SK-N-SH (cell line): ENCODE measurements at regions not wholly inside any gene's neighbourhood (a gene's known extent, or its start where the extent isn't known, plus 50 kb on each side); places are given as distances from the start of the nearest gene placed in this dataset.

Experiments used
- CTCF ChIA-PET: fragments of 300-600, 350-600 bp; formaldehyde crosslinking; extraction: SDS; loops from one replicate; lab custom pipeline; 2021; lab: Yijun Ruan, JAX
- POLR2A ChIA-PET: fragments of 350-600 bp; sonication (Branson Sonifier 250); formaldehyde crosslinking; extraction: SDS; loops from one replicate; lab custom pipeline; 2020; ENCODE audit warnings: antibody characterized with exemption, inconsistent platforms; lab: Yijun Ruan, JAX
- DNase-seq: peaks from one replicate; pipeline ENCODE4 v3.0.0; 2012
- H2AFZ ChIP-seq: fragments of 200-600 bp; sonication (generic); 2 replicates; pipeline ENCODE4 v1.8.1; 2016; ENCODE audit warnings: antibody characterized with exemption, mild to moderate bottlenecking, low read depth
- H3F3A ChIP-seq: fragments of 200-600 bp; sonication (generic); replicated peaks from 2 replicates; pipeline ENCODE3; 2016; ENCODE audit warnings: antibody characterized with exemption, mild to moderate bottlenecking; ENCODE audit not compliant: insufficient read depth
- H3K27ac ChIP-seq, 2 experiments: fragments of 200-500 bp in 1 of 2; fragments of 200-600 bp in 1 of 2; sonication (Bioruptor generic) in 1 of 2; sonication (generic), shearing (Covaris generic) in 1 of 2; 2 replicates each; pipeline versions ENCODE4 v1.5.1 to v1.6.1; 2014 to 2016; ENCODE audit warnings: low read depth in 2 of 2, inconsistent platforms in 1 of 2, low read length in 1 of 2, mild to moderate bottlenecking in 1 of 2, mixed read lengths in 1 of 2
- H3K27me3 ChIP-seq: fragments of 200-600 bp; sonication (generic), shearing (Covaris generic); 2 replicates; pipeline ENCODE4 v1.6.1; 2016; ENCODE audit warnings: mixed run types; ENCODE audit not compliant: insufficient read depth
- H3K36me3 ChIP-seq, 2 experiments: fragments of 200-500 bp in 1 of 2; fragments of 200-600 bp in 1 of 2; sonication (Bioruptor generic) in 1 of 2; sonication (generic) in 1 of 2; replicated peaks in 1 of 2; 2 replicates each; pipeline versions ENCODE3 to v1.5.1; 2014 to 2016; ENCODE audit warnings: low read length in 1 of 2, mild to moderate bottlenecking in 1 of 2; ENCODE audit not compliant: insufficient read depth in 2 of 2, control insufficient read depth in 1 of 2
- H3K4me1 ChIP-seq, 2 experiments: fragments of 200-500 bp in 1 of 2; fragments of 200-600 bp in 1 of 2; sonication (Bioruptor generic) in 1 of 2; sonication (generic), shearing (Covaris generic) in 1 of 2; 2 replicates each; pipeline versions ENCODE4 v1.5.1 to v1.6.1; 2014 to 2016; ENCODE audit warnings: low read depth in 1 of 2, low read length in 1 of 2, mixed run types in 1 of 2; ENCODE audit not compliant: insufficient read depth in 2 of 2, control insufficient read depth in 1 of 2
- H3K4me2 ChIP-seq: fragments of 200-600 bp; sonication (generic), shearing (Covaris generic); 2 replicates; pipeline ENCODE4 v1.6.1; 2017; ENCODE audit warnings: mixed run types
- H3K4me3 ChIP-seq, 2 experiments: fragments of 200-500 bp in 1 of 2; fragments of 200-600 bp in 1 of 2; sonication (Bioruptor generic) in 1 of 2; sonication (generic), shearing (Covaris generic) in 1 of 2; 2 replicates each; pipeline versions ENCODE4 v1.5.1 to v1.8.1; 2014 to 2016; ENCODE audit warnings: low read depth in 2 of 2, inconsistent platforms in 1 of 2, low read length in 1 of 2, mild to moderate bottlenecking in 1 of 2, mixed read lengths in 1 of 2, moderate library complexity in 1 of 2
- H3K79me2 ChIP-seq: fragments of 200-600 bp; sonication (generic); 2 replicates; pipeline ENCODE4 v1.8.1; 2017; ENCODE audit warnings: mild to moderate bottlenecking; ENCODE audit not compliant: insufficient read depth
- H3K9ac ChIP-seq: fragments of 200-600 bp; sonication (generic); 2 replicates; pipeline ENCODE4 v1.6.1; 2017; ENCODE audit warnings: mixed run types
- H3K9me2 ChIP-seq: fragments of 200-600 bp; sonication (generic); 2 replicates; pipeline ENCODE4 v1.6.1; 2017; ENCODE audit warnings: mixed run types
- H3K9me3 ChIP-seq: fragments of 200-600 bp; sonication (generic); 2 replicates; pipeline ENCODE4 v1.6.1; 2017; ENCODE audit warnings: mixed run types, mild to moderate bottlenecking, moderate library complexity
- H4K20me1 ChIP-seq: fragments of 200-600 bp; sonication (generic); 2 replicates; pipeline ENCODE4 v1.6.1; 2017; ENCODE audit warnings: mild to moderate bottlenecking, mixed run types; ENCODE audit not compliant: insufficient read depth
- ELF1 ChIP-seq: IDR thresholded peaks from 2 replicates; pipeline ENCODE4 v1.4.0; 2012
- EZH2phosphoT487 ChIP-seq: fragments of 200-600 bp; sonication (generic); IDR thresholded peaks from 2 replicates; pipeline ENCODE4 v1.6.1; 2017; ENCODE audit warnings: low read depth, mixed run types, mild to moderate bottlenecking, antibody characterized with exemption, moderate library complexity, borderline replicate concordance
- GABPA ChIP-seq: IDR thresholded peaks from 2 replicates; pipeline ENCODE4 v1.4.0; 2012; ENCODE audit warnings: low read depth, mild to moderate bottlenecking
- GATA2 ChIP-seq: sonication (generic); formaldehyde crosslinking; IDR thresholded peaks from 2 replicates; pipeline ENCODE4 v1.5.0; 2020; ENCODE audit warnings: mild to moderate bottlenecking, missing genetic modification reagents
- JUND ChIP-seq: IDR thresholded peaks from 2 replicates; pipeline ENCODE4 v1.4.0; 2012
- MXI1 ChIP-seq: IDR thresholded peaks from 2 replicates; pipeline ENCODE4 v1.6.1; 2012; ENCODE audit warnings: mild to moderate bottlenecking, low read depth, low read length, improper control_type of control experiment
- NRF1 ChIP-seq: IDR thresholded peaks from 2 replicates; pipeline ENCODE4 v1.6.1; 2012; ENCODE audit warnings: low read depth, mild to moderate bottlenecking, low read length
- POLR2AphosphoS5 ChIP-seq: IDR thresholded peaks from 2 replicates; pipeline ENCODE4 v1.6.1; 2012; ENCODE audit warnings: low read depth, low read length
- RCOR1 ChIP-seq: fragments of 150-350 bp; IDR thresholded peaks from 2 replicates; pipeline ENCODE4 v1.6.1; 2017; ENCODE audit warnings: antibody characterized with exemption, low read length
- TEAD4 ChIP-seq: IDR thresholded peaks from 2 replicates; pipeline ENCODE4 v1.4.0; 2012; ENCODE audit warnings: mild to moderate bottlenecking, borderline replicate concordance; ENCODE audit not compliant: insufficient read depth
- WGBS: methylation state at CpG from one replicate; pipeline ENCODE4 v1.1.6; 2017; ENCODE audit warnings: low lambda C conversion rate; 5-methylcytosine and 5-hydroxymethylcytosine counted together
- TF ChIP-seq, protein P1 (sequence below): IDR thresholded peaks from 2 replicates; pipeline ENCODE4; 2012
- TF ChIP-seq, protein P2 (sequence below): IDR thresholded peaks from 2 replicates; pipeline ENCODE4 v1.4.0; 2012; ENCODE audit warnings: low read depth, borderline replicate concordance
- TF ChIP-seq, protein P3 (sequence below): fragments of 150-350 bp; IDR thresholded peaks from 2 replicates; pipeline ENCODE4 v1.6.1; 2017; ENCODE audit warnings: antibody characterized with exemption, low read length, low read depth, borderline replicate concordance
- TF ChIP-seq, protein P4 (sequence below): fragments of 150-350 bp; IDR thresholded peaks from 2 replicates; pipeline ENCODE4 v1.6.1; 2016; ENCODE audit warnings: mild to moderate bottlenecking, low read depth, low read length
- TF ChIP-seq, protein P5 (sequence below): IDR thresholded peaks from 2 replicates; pipeline ENCODE4 v1.4.0; 2012; ENCODE audit warnings: low read depth
- TF ChIP-seq, protein P6 (sequence below): IDR thresholded peaks from 2 replicates; pipeline ENCODE4 v1.4.0; 2012; ENCODE audit warnings: low read depth, borderline replicate concordance

DNA sequence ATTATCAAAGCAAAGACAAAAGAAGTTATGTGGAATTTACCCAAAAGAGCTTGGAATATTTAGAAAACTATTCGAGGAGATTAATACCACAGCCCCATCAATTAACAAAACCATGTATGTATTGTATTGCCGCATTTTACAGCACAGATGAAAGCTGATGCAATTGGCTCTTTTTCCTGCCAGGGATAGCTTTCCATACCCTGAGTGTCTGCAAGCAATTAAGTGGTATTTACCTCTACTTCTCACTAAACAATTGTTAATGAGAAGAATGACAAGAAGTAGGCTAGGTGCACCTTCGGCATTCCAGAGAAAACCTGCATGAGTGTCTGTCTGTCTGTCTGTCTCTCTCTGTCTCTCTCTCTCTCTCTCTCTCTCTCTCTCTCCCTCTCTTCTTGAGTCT lies 219.5 kb downstream of the PAPSS1 start:
- H3K36me3 ChIP-seq, result no peaks in the 10 kb centered on the region
- H3K4me3 ChIP-seq, result no peak overlapping the region
- no peaks in the 10 kb centered on the region for H3K79me2 ChIP-seq
- TF ChIP-seq JUND, result no peak
- TF ChIP-seq, protein P1, sequence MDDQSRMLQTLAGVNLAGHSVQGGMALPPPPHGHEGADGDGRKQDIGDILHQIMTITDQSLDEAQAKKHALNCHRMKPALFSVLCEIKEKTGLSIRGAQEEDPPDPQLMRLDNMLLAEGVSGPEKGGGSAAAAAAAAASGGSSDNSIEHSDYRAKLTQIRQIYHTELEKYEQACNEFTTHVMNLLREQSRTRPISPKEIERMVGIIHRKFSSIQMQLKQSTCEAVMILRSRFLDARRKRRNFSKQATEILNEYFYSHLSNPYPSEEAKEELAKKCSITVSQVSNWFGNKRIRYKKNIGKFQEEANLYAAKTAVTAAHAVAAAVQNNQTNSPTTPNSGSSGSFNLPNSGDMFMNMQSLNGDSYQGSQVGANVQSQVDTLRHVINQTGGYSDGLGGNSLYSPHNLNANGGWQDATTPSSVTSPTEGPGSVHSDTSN, result no peak
- TF ChIP-seq, protein P2, sequence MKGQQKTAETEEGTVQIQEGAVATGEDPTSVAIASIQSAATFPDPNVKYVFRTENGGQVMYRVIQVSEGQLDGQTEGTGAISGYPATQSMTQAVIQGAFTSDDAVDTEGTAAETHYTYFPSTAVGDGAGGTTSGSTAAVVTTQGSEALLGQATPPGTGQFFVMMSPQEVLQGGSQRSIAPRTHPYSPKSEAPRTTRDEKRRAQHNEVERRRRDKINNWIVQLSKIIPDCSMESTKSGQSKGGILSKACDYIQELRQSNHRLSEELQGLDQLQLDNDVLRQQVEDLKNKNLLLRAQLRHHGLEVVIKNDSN, result no peak
- no peak for TF ChIP-seq GATA2 (CRISPR knock-in tag)
- no peak for TF ChIP-seq POLR2AphosphoS5
- no peak for TF ChIP-seq ELF1
- TF ChIP-seq EZH2phosphoT487, result no peak
- TF ChIP-seq, protein P3, sequence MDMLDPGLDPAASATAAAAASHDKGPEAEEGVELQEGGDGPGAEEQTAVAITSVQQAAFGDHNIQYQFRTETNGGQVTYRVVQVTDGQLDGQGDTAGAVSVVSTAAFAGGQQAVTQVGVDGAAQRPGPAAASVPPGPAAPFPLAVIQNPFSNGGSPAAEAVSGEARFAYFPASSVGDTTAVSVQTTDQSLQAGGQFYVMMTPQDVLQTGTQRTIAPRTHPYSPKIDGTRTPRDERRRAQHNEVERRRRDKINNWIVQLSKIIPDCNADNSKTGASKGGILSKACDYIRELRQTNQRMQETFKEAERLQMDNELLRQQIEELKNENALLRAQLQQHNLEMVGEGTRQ, result no peak
- TF ChIP-seq GABPA, result no peak
- TF ChIP-seq NRF1, result no peak
- TF ChIP-seq, protein P4, sequence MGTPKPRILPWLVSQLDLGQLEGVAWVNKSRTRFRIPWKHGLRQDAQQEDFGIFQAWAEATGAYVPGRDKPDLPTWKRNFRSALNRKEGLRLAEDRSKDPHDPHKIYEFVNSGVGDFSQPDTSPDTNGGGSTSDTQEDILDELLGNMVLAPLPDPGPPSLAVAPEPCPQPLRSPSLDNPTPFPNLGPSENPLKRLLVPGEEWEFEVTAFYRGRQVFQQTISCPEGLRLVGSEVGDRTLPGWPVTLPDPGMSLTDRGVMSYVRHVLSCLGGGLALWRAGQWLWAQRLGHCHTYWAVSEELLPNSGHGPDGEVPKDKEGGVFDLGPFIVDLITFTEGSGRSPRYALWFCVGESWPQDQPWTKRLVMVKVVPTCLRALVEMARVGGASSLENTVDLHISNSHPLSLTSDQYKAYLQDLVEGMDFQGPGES, result no peak
- no peak for TF ChIP-seq MXI1
- TF ChIP-seq, protein P5, sequence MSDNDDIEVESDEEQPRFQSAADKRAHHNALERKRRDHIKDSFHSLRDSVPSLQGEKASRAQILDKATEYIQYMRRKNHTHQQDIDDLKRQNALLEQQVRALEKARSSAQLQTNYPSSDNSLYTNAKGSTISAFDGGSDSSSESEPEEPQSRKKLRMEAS, result no peak
- no peak for TF ChIP-seq RCOR1
- TF ChIP-seq, protein P6, sequence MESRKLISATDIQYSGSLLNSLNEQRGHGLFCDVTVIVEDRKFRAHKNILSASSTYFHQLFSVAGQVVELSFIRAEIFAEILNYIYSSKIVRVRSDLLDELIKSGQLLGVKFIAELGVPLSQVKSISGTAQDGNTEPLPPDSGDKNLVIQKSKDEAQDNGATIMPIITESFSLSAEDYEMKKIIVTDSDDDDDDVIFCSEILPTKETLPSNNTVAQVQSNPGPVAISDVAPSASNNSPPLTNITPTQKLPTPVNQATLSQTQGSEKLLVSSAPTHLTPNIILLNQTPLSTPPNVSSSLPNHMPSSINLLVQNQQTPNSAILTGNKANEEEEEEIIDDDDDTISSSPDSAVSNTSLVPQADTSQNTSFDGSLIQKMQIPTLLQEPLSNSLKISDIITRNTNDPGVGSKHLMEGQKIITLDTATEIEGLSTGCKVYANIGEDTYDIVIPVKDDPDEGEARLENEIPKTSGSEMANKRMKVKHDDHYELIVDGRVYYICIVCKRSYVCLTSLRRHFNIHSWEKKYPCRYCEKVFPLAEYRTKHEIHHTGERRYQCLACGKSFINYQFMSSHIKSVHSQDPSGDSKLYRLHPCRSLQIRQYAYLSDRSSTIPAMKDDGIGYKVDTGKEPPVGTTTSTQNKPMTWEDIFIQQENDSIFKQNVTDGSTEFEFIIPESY, result no peak
- no peak for TF ChIP-seq TEAD4
- TF ChIP-seq, all 33 proteins: peak for 0
- no peak overlapping the region for H2AFZ ChIP-seq
- WGBS, result 71% methylated on average over 3 of the region's 3 CpGs
- H3K27me3 ChIP-seq, result no peaks in the 10 kb centered on the region
- CTCF ChIA-PET, result no interaction called here
- H4K20me1 ChIP-seq, result no peaks in the 10 kb centered on the region
- no peak overlapping the region for H3K27ac ChIP-seq
- no peaks in the 10 kb centered on the region for H3K9me3 ChIP-seq
- no peak overlapping the region for H3K4me2 ChIP-seq
- no peaks in the 10 kb centered on the region for H3K4me1 ChIP-seq
- POLR2A ChIA-PET, result no interaction called here
- H3K9ac ChIP-seq, result no peak overlapping the region
- no peaks in the 10 kb centered on the region for H3F3A ChIP-seq
- H3K9me2 ChIP-seq, result no peaks in the 10 kb centered on the region
- no peak for DNase-seq
